GM10266 (cell line): ENCODE measurements at regions not wholly inside any gene's neighbourhood (a gene's known extent, or its start where the extent isn't known, plus 50 kb on each side); places are given as distances from the start of the nearest gene placed in this dataset.

ENCODE experiments used
- DNase-seq: peaks from one replicate; pipeline ENCODE4 v3.0.0; 2012; ENCODE audit errors: extremely low spot score
- TF ChIP-seq, protein P1 (sequence below): IDR thresholded peaks from 2 replicates; pipeline ENCODE4 v1.5.1; 2012; ENCODE audit warnings: mild to moderate bottlenecking, low read depth; ENCODE audit not compliant: control insufficient read depth, insufficient read depth; ENCODE audit errors: missing control alignments

DNA sequence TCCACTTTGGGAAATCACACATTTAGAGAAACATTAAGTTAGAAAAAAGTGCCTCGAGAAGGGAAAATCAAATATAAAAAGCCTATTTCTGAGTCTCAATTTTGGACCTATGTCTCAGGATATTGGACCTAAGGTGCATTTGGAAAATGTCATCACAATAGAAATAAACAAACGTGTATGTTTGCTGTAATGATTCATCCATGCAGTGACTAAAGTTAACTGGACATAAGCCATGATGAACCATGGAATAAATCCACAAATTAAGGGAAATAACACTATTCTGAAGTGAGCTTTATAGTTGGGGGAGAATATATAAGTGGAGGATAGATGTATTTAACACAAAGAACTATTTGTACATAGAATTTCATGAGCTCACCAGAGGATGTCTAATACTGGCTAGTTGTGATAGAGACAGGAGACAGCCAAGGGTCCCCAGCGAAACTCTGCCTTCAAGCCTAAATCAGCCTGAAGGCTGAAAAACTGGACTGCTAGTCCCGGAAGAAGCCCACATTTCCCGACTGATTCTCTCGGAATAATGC is 963.3 kb upstream of the SPRY2 start:
- TF ChIP-seq, protein P1, sequence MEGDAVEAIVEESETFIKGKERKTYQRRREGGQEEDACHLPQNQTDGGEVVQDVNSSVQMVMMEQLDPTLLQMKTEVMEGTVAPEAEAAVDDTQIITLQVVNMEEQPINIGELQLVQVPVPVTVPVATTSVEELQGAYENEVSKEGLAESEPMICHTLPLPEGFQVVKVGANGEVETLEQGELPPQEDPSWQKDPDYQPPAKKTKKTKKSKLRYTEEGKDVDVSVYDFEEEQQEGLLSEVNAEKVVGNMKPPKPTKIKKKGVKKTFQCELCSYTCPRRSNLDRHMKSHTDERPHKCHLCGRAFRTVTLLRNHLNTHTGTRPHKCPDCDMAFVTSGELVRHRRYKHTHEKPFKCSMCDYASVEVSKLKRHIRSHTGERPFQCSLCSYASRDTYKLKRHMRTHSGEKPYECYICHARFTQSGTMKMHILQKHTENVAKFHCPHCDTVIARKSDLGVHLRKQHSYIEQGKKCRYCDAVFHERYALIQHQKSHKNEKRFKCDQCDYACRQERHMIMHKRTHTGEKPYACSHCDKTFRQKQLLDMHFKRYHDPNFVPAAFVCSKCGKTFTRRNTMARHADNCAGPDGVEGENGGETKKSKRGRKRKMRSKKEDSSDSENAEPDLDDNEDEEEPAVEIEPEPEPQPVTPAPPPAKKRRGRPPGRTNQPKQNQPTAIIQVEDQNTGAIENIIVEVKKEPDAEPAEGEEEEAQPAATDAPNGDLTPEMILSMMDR, result no peak
- no peak for DNase-seq

- TF ChIP-seq, protein P1, result no peak
- DNase-seq, result no peak
These were observed 961.8 kb upstream of the SPRY2 start for GRCh38 chr13:81302677-81303076.

- TF ChIP-seq, protein P1, result no peak
- no peak for DNase-seq
These were observed 961.2 kb upstream of the SPRY2 start for GRCh38 chr13:81302125-81302524.

DNA sequence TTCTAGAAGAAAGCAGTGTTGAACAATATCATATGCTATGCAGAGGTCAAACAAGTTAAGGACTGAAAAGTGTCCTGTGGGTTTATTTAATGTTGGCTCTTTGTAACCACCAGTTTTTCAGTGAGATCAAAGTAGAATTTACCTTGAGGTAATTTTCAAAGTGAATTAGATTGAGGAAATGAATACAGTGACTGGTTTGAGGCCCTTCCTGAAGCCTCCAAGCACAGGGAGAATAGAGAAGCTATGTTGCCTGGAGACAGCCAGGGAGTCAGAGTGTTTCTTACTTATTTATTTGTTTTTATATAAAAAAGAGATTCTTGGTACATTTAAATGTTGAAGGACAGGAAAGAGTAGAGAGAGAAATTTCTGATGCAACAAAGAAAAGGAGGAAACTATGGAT is 954.3 kb upstream of the SPRY2 start:
- no peak for DNase-seq
- TF ChIP-seq, protein P1, result no peak

DNA sequence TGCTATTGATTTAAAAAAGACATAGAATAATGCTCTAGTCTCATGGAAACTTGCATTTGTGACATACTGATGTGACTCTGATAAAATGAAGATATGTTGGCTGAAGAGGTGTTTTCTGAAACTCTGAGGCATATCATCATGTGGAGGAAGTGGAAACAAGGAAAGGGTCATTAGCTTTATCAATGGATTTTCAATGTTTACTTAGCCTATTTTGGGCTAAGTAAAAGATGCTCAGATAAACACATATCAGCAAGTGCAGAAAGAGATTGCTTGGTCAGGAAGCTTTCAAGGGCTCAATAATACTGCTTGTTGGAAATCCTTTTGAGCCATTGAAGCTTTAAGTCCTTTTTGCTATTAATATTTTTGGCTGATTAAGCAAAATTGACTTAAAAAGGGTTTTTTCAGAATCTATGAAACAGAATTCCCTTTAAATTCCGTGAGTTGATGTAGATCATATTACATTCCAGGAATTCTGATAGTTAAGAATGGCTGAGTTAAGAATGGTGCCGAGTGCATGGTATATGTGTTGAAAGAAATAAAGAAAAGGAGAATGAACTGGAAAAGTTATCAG is 952.8 kb upstream of the SPRY2 start:
- no peak for DNase-seq
- TF ChIP-seq, protein P1, result no peak

- no peak for DNase-seq
- TF ChIP-seq, protein P1, result no peak
These were observed 942.6 kb upstream of the SPRY2 start for GRCh38 chr13:81283561-81283960.

DNA sequence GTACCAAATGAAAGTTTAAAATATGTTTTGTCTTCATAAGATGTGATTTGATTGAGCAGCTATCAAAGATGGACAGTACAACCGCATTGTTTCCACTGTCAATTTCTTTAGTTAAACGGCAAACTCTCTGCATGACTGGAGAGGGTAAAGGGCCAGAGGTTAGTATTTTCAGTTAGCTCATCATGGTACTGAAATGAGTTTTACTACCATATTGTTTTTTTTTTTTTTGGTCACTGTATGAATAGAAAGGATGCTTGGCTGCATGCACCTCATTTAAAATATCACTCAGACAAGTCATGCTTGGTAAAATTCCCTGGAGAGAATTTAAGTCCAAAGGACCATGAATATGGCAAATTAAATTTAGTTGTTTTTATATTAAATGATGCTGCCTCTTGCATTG is 942.1 kb upstream of the SPRY2 start:
- TF ChIP-seq, protein P1, result no peak
- no peak for DNase-seq
